ENCODE measurements at regions not wholly inside any gene's neighbourhood (a gene's known extent, or its start where the extent isn't known, plus 50 kb on each side); places are given as distances from the start of the nearest gene placed in this dataset.

DNA sequence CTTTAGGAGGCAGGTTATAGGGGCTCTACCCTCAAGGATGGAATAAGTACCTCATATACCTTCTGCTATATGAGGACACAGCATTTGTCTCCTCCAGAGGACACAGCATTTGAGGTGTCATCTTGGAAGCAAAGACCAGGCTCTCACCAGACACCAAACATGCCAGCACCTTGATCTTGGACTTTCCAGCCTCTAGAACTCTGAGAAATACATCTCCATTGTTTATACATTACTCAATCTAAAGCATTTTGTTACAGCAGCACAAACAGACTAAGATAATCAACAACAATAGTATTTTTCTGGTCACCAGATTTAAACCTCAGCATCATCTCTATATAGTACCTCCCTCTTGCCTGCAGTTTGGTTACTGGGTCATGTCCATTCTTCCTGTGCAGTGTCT, 237.5 kb upstream of the KLF3 start:
- no peak for DNase-seq (ENCODE audit: low spot score)
- TF ChIP-seq, protein P1, sequence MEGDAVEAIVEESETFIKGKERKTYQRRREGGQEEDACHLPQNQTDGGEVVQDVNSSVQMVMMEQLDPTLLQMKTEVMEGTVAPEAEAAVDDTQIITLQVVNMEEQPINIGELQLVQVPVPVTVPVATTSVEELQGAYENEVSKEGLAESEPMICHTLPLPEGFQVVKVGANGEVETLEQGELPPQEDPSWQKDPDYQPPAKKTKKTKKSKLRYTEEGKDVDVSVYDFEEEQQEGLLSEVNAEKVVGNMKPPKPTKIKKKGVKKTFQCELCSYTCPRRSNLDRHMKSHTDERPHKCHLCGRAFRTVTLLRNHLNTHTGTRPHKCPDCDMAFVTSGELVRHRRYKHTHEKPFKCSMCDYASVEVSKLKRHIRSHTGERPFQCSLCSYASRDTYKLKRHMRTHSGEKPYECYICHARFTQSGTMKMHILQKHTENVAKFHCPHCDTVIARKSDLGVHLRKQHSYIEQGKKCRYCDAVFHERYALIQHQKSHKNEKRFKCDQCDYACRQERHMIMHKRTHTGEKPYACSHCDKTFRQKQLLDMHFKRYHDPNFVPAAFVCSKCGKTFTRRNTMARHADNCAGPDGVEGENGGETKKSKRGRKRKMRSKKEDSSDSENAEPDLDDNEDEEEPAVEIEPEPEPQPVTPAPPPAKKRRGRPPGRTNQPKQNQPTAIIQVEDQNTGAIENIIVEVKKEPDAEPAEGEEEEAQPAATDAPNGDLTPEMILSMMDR (IDR thresholded peaks at IDR 0.05): no peak
- ATAC-seq (ENCODE audit: low FRiP score): no peak

DNA sequence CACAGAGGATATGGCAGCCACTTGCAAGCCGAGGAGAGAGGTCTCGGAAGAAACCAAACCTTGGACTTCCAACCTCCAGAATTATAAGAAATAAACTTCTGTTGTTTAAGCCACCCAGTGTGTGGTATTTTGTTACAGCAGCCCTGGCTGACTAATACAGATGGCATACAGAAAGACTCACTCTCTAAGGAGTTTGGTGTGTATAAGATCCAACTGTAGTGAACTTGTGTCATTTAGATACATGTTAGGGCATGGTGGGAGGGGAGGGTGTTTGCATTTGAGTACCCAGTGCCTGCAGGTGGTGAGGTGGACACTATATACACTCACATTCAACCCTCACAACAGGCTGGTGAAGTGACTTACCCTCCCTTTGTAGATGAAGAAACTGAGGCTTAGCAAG, 233.2 kb upstream of the KLF3 start:
- no peak for ATAC-seq (ENCODE audit: low FRiP score)
- TF ChIP-seq, protein P1 (IDR thresholded peaks at IDR 0.05): no peak
- no peak for DNase-seq (ENCODE audit: low spot score)

DNA sequence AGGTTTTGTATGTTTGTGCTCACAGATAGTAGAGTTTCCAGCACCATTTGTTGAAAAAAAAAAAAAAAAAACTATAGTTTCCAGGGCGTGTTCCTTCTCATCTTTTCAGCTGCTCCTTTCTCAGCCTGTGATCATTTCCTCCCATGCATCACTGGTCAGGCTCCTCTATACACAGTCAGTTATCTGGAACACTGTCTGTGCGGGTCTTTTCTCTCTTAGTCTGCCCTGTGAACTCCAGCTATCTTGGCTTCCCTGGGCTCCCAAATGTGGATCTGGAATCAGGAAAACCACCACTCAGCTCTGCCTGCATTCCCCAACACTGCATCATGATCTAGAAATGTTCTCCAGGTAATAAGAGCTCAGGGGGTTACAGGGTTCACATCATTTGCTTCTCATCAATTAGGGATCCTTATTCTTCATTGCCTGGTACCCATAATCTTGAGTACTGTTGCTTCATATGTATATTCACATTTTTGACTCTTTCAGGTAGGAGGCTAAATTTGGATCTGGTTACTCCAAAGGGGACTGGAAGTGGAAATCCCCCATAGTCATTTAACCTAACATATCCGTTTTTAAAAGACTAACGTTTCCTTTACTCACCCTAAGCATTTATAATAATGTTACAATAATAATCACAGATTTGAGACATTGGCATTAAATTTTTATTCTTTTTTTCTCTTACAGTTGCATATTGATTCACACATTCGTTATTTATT, 221.8 kb upstream of the KLF3 start:
- ATAC-seq (ENCODE audit: low FRiP score) (no peak), DNase-seq (ENCODE audit: low spot score) (no peak)
- TF ChIP-seq, protein P1 (IDR thresholded peaks at IDR 0.05): no peak

DNA sequence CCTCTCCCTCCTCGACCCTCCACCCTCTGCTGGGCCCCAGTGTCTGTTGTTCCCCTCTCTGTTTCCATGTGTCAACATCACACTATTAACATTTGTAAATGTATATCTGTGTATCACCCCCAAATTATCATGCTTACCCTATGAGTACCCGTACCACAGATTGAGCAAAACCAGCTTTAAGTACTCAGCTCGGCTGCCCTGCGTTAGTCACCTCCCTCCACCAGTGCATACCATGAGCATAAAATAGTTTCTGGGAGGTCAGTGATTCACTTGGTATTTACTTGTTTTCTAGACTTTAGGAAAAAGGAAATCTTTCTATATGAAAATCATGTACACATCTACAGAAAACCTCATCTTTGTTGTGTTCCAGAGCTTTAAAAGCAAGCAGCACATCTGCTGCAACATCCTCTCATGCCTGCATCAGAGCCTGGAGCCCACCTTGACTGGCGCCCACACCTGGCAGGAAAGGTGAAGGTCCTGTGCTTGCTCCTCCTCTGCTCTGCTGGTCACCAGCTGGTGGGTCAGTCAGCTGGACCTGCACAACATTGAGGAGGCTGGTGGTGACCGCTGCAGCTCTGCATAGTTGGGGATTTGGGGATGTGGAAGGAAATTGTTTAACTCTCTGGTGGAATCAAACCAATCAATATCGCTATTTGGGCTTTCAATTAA, 214.4 kb upstream of the KLF3 start:
- TF ChIP-seq, protein P1 (IDR thresholded peaks at IDR 0.05): no peak
- ATAC-seq (ENCODE audit: low FRiP score) (no peak), DNase-seq (ENCODE audit: low spot score) (no peak)

DNA sequence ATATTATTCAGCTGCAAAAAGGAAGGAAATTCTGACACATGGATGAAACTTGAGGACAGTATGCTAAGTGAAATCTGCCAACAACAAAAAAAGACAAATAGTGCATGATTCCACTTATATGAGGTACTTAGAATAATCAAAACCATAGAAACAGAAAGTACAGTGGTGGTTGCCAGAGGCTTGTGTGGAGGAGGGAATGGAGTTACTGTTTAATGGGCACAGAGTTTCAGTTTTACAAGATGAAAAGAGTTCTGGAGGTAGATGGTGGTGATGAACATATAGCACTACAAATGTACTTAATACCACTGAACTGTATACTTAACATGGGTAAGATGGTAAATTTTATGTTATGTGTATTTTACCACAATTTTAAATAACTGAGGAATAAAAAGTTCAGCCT, 212.0 kb upstream of the KLF3 start:
- DNase-seq (ENCODE audit: low spot score) (no peak), ATAC-seq (ENCODE audit: low FRiP score) (no peak)
- TF ChIP-seq, protein P1 (IDR thresholded peaks at IDR 0.05): no peak

DNA sequence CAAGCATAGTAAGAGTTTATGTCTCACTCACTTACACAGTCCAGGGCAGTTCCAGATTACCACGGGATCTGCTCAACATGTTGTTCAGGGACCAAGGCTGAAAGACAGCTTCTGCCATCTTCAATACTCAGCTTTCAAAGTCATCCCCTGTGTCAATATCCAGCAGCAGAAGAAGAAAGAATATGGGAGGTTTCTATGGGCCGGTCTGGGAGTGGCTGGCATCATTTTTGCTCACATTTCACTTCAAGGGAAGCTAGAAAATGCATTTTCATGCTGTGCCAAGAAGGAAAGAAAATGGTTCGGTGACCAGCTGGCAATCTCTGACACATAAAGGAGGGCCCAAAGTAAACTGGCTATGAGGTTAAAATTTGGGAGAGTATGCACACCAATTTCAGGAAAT, 211.5 kb upstream of the KLF3 start:
- TF ChIP-seq, protein P1 (IDR thresholded peaks at IDR 0.05): no peak
- DNase-seq (ENCODE audit: low spot score) (no peak), ATAC-seq (ENCODE audit: low FRiP score) (no peak)
